Activated naive CD4-positive, alpha-beta T cell (primary cell): ENCODE measurements at regions not wholly inside any gene's neighbourhood (a gene's known extent, or its start where the extent isn't known, plus 50 kb on each side); places are given as distances from the start of the nearest gene placed in this dataset.
"Not testable (repeated sequence)": the region's sequence is repeated elsewhere in the genome, so short reads cannot be mapped to it uniquely, and the experiment has no call there.

ENCODE experiments used
- DNase-seq, 4 experiments: peaks; one replicate each; lab custom pipeline; 2025; lab: John Stamatoyannopoulos, UW

- DNase-seq = no peak
Observed at GRCh38 chrY:20891440-20892160, 135.7 kb downstream of the RPS4Y2 start.

GRCh38 chrY:20925350-20926091 is 169.6 kb downstream of the RPS4Y2 start:
- DNase-seq = peak in 1 of 4 experiments; percentile 30

GRCh38 chrY:20929691-20930342 is 173.9 kb downstream of the RPS4Y2 start:
- no peak for DNase-seq

- DNase-seq = not testable (repeated sequence)
Observed at GRCh38 chrY:20936709-20937251, 180.9 kb downstream of the RPS4Y2 start.

DNA sequence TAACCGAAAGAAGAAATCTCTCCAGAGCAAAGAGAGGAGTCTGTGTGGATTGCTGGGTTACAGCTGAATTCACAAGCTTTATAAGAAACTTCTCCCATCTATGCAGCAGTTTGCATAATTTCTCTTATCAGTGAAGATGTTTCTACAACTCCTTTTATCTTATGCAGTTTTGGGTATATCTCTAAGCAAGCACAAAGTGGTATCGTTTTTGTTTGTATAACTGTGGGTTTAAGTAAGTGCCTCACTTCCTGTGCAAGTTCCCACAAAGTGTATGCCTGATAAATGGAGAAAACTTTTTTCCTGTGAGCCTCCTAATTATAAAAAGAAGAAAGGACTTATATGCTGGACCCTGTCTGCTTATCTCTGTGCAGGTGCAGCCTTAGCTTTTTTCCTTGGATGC is 205.6 kb downstream of the RPS4Y2 start:
- no peak for DNase-seq

DNA sequence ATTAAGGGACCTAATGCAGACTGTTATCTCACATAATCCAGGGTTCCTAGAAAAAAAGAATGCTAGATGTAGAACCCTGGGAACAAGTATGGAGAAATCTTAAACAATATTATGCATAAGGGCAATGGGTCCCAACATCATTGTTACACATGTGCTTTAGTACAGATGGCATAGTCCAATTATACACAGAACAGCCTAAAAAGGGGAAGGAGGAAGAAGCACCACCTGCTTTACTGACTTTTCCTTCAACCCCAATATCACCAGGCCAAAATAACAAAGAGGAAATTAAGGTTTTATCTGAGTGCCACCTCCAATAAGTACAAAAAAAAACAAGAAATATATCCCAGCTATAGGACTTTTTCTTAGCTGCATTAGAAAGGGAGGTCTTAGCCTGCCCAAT is 211.9 kb downstream of the RPS4Y2 start:
- no peak for DNase-seq

- DNase-seq = no peak
Observed at GRCh38 chrY:20968237-20968636, 212.3 kb downstream of the RPS4Y2 start.

DNA sequence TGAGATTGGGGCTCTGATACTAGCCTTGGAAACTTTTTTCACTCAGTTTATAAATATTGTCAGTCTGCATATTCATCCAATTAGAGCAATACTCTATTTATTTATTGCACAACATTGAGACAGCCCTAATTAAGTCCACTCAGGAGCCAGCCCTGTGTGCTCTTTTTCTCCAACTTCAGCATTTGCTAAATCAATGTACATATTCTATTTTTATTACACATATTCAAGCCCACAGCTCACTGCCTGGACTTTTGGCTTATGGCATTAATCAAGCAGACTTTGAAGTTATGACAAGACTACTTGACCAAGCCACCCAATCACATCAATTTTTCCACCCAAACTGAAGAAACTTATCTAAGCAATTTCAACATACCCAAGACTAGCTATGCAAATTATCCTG is 215.5 kb downstream of the RPS4Y2 start:
- DNase-seq = no peak

- no peak for DNase-seq
Observed at GRCh38 chrY:20986037-20986436, 230.1 kb downstream of the RPS4Y2 start.

DNA sequence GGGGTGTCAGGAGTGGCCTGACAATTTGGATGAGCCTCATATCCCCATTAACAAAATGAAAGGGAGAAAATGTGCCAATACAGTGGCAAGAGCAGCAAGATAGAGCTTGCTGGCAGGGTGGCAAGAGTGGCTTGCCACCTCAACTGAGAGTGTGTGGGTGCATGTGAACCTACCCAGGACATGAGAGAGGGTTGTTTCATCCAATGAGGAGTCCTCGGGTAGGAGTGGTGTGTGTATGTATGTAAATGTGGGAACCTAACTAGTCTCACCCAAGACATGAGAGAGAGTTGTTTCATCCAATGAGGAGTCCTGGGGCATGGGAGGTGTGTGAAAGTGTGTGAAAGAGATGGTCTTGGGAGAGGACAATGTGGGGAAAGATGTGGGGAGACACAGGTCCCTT is 234.2 kb downstream of the RPS4Y2 start:
- DNase-seq = no peak

DNA sequence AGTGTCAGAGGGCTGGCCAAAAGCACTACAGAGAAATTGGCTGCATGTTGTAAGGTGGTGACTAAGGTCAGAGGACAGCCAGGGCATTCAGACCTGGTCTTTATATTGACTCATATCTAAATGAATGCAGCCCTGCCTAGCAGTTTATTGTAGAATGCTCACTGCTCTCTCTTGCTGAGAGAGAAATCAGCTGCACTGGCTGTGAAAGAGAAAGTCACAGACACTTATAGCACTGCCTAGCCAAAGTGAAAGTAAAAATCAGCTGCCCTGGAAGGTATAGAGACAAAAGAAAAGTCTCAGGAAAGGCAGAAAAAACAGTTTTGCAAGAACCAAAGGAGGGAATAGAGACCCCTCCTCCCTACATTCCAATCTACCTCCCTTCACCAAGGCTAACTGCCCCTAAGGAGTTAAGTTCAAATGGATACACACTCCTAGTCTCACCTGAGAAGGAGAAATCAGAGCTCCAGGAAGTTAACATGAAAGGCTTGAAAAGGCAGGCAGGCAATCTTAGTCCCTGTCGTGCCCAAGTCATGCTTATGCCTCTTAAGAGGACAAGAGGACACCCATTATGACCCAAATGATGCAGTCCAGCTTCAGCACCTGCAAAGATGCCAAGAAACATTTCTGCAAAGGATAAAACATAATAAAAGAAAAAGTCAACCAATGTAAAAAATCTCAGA is 235.1 kb downstream of the RPS4Y2 start:
- DNase-seq = peak in 1 of 4 experiments; percentile 0

DNA sequence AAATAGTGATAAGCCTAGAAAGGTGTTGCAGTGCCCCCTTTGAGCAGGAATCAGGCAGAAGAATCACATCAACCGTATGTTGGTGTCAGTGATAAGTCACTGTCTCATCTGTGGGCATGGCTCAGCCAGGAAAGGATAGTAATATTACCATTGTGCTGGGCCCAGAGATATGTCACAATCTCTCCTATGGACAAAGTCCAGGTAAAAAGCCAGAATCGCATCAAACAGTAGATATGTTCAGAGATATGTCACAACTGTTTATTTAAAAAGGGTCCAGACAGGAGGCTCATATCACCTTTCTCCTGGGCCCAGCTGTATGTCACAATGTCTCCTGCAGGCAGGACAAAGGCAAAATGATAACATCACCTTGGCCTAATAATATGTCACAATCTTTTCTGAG is 241.4 kb downstream of the RPS4Y2 start:
- no peak for DNase-seq

DNA sequence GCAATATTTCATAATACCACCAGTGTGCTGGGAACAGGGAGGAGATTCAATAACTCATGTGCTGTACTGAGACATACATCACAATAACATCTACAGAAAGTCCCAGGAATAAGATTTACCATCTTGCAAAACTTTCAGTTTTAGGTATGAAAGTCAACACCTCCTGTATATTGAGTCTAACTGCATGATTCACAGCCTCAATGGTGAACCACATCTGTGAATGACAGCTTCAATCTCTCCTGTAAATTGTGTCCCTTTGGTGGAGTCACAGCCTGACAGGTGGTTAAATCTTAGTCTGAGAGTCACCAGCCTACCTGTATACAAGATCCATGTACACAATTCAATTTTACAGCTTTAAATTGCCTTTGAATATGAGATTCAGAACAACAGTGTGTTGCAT is 242.1 kb downstream of the RPS4Y2 start:
- DNase-seq = no peak

DNA sequence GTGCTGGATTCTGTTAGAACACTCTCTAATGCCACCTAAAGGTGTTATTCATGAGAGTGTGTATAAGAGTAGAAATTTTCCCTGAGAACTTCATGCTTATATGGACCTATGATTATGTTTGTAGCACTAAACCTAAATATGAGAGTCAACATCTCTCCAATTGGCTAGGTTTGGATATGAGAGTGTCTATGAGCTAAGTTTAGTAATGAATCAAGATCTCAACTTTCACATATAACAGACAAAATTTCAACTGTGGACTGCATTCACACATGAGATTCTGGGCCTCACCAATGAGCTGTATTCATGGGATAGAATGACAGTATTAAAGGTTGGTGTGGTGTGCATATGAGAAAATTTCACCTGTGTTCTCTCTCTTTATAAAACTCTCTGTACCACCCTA is 242.6 kb downstream of the RPS4Y2 start:
- no peak for DNase-seq

GRCh38 chrY:21001102-21001501 is 245.2 kb downstream of the RPS4Y2 start:
- DNase-seq = no peak

DNA sequence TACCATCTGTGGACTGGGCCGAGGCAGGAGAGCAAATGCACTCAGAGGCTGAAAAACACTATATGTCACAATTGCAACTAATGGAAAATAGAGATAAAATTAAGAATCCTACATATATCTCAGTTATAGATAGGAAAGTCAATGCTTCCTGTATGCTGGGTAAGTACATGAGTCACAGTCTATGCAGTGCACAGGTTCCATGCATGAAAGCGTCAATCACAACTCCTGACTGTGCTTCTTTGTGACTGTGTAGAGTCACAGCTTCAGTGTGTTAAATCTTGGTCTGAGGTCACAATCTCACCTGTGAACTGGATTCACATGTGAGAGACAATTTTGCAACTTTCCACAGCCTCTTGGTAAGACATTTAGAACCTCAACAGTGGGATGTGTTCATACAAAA is 247.2 kb downstream of the RPS4Y2 start:
- DNase-seq = no peak

DNA sequence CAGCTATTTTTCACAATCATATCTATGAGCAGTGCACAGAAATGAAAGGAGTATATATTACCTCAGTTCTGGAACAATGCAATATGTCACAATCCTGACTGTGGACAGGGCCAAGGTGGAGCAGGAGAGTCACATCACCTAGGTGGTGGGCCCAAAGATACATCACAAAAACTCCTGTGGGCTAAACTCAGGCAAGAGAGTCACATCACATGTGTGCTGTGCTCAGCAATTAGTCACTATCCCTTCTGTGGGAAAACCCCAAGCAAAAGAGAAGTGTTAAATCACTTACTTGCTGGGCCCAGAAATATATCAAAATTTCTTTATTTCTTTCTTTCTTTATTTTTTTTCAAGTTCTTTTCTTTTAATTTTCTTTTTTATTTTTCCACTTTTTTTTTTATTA is 249.6 kb downstream of the RPS4Y2 start:
- DNase-seq = no peak

- DNase-seq = no peak
Observed at GRCh38 chrY:21021811-21022210, 265.9 kb downstream of the RPS4Y2 start.

DNA sequence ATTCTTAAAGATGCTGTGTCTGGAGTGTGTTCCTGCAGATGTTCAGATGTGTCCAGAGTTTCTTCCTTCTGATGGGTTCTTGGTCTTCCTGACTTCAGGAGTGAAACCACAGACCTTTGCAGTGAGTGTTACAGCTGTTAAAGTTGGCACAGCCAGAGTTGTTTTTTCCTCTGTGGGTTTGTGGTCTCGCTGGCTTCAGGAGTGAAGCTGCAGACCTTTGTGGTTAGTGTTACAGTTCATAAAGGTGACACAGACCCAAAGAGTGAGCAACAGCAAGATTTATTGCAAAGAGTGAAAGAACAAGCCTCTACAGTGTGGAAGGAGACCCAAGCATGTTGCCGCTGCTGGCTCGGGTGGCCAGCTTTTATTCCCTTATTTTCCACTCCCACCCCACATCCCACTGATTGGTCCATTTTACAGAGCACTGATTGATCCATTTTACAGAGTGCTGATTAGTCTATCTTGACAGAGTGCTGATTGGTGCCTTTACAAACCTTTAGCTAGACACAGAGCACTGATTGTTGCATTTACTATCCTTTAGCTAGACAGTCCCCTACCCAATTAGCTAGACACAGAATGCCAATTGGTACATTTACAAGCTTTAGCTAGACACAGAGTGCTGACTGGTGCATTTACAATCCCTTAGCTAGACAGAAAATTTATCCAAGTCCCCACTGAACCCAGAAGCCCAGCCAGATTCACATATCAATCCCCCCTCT is 266.6 kb downstream of the RPS4Y2 start:
- no peak for DNase-seq

DNA sequence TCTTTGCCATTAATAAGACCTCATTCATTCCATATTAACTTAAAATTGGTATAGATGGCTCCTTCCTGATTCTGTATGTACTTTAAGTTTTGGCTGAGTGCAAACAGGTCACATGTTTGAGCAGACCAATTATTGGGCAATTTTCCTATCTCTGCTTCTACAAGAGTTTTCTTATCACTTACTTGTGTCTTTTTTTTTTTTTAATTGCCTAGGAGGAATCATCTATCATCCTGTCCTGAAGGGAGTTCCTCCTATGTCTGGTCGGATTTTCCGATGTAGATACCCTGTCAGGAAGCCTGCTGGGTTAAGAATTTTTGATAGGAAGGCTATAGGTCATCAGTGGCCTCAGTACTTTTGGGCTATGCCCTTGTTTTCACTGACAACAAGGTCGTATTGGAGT is 268.0 kb downstream of the RPS4Y2 start:
- DNase-seq = no peak

GRCh38 chrY:21028506-21028905 is 272.6 kb downstream of the RPS4Y2 start:
- DNase-seq = no peak

GRCh38 chrY:21033363-21033762 is 277.5 kb downstream of the RPS4Y2 start:
- DNase-seq = no peak
